ENCODE measurements at regions not wholly inside any gene's neighbourhood (a gene's known extent, or its start where the extent isn't known, plus 50 kb on each side); places are given as distances from the start of the nearest gene placed in this dataset.

- Histone ChIP-seq H3K4me1 (no peaks in the 10 kb centered on the region), H3K27ac (no peak overlapping the region), H3K4me3 (no peak overlapping the region), H3K36me3 (no peaks in the 10 kb centered on the region), H3K27me3 (peaks cover 0 to 3% (median 0%) of the 10 kb centered on the region in 9 donors), H3K9me3 (no peaks in the 10 kb centered on the region)
- intact Hi-C loops (cut with DNase I): no loop called here
- no peak for ATAC-seq
- DNase-seq: no peak
- WGBS, 4 donors: 82 to 97% (median 92%) methylated on average over 1 of the region's 1 CpG
- TF ChIP-seq POLR2A (IDR thresholded peaks at IDR 0.05): no peak
- TF ChIP-seq CTCF (IDR thresholded peaks at IDR 0.05): no peak
Measured at GRCh38 chr20:39660226-39660625, 698.1 kb downstream of the DHX35 start.

GRCh38 chr20:39658662-39659409 lies 696.7 kb downstream of the DHX35 start:
- no peaks in the 10 kb centered on the region for H3K4me1 ChIP-seq
- WGBS, 4 donors: 79 to 83% (median 82%) methylated on average over 9 of the region's 9 CpGs
- intact Hi-C loops (cut with DNase I): no loop called here
- H3K4me3 ChIP-seq: no peak overlapping the region
- no peak overlapping the region for H3K27ac ChIP-seq
- no peaks in the 10 kb centered on the region for H3K27me3 ChIP-seq
- no peaks in the 10 kb centered on the region for H3K9me3 ChIP-seq
- H3K36me3 ChIP-seq: no peaks in the 10 kb centered on the region
- no peak for TF ChIP-seq CTCF (IDR thresholded peaks at IDR 0.05)
- no peak for TF ChIP-seq POLR2A (IDR thresholded peaks at IDR 0.05)
- DNase-seq (no peak), ATAC-seq (no peak)

GRCh38 chr20:39654171-39654570 lies 692.0 kb downstream of the DHX35 start:
- Histone ChIP-seq H3K36me3 (no peaks in the 10 kb centered on the region), H3K27ac (no peak overlapping the region), H3K4me1 (no peaks in the 10 kb centered on the region), H3K9me3 (no peaks in the 10 kb centered on the region), H3K27me3 (peaks cover 0 to 30% (median 0%) of the 10 kb centered on the region in 9 donors), H3K4me3 (no peak overlapping the region)
- WGBS, 4 donors: 74 to 77% (median 75%) methylated on average over 4 of the region's 4 CpGs
- no peak for DNase-seq
- no peak for TF ChIP-seq CTCF (IDR thresholded peaks at IDR 0.05)
- ATAC-seq: no peak
- intact Hi-C loops (cut with DNase I): no loop called here

GRCh38 chr20:39651645-39652325 lies 689.6 kb downstream of the DHX35 start:
- no peak for ATAC-seq
- peaks cover 0 to 33% (median 0%) of the 10 kb centered on the region in 9 donors for H3K27me3 ChIP-seq
- H3K36me3 ChIP-seq: no peaks in the 10 kb centered on the region
- no peak for DNase-seq
- TF ChIP-seq POLR2A (IDR thresholded peaks at IDR 0.05) (no peak), CTCF (IDR thresholded peaks at IDR 0.05) (no peak)
- WGBS, 4 donors: 63 to 70% (median 68%) methylated on average over 9 of the region's 9 CpGs
- no peaks in the 10 kb centered on the region for H3K4me1 ChIP-seq
- no peak overlapping the region for H3K27ac ChIP-seq
- no peaks in the 10 kb centered on the region for H3K9me3 ChIP-seq
- intact Hi-C loops (cut with DNase I): no loop called here
- no peak overlapping the region for H3K4me3 ChIP-seq
